ENCODE measurements at regions not wholly inside any gene's neighbourhood (a gene's known extent, or its start where the extent isn't known, plus 50 kb on each side); places are given as distances from the start of the nearest gene placed in this dataset.
"Not testable (repeated sequence)": the region's sequence is repeated elsewhere in the genome, so short reads cannot be mapped to it uniquely, and the experiment has no call there.

- not testable (repeated sequence) for TF ChIP-seq CTCF (conservative IDR thresholded peaks at IDR 0.05 in 1 of 2, IDR thresholded peaks at IDR 0.05 in 1 of 2; ENCODE audit: low read depth in 1 of 2, low read length in 2 of 2); EZH2 (IDR thresholded peaks at IDR 0.05; ENCODE audit: low read length, missing control alignments)
Measured at GRCh38 chr9:39678534-39679263, 323.2 kb downstream of the SPATA31A1 start.

Data from fibroblast of lung (primary cell).